GM20000 (cell line): ENCODE measurements at regions not wholly inside any gene's neighbourhood (a gene's known extent, or its start where the extent isn't known, plus 50 kb on each side); places are given as distances from the start of the nearest gene placed in this dataset.
A peak's percentile ranks its signal among the peaks of the same experiment; 100 is the strongest.

Experiments used
- DNase-seq: peaks from one replicate; pipeline ENCODE4 v3.0.0; 2012; ENCODE audit warnings: low spot score
- CTCF ChIP-seq: IDR thresholded peaks from 2 replicates; pipeline ENCODE4 v1.5.1; 2012; ENCODE audit warnings: mild to moderate bottlenecking, control low read depth; ENCODE audit errors: extremely low read depth, missing control alignments

- TF ChIP-seq CTCF: no peak
- peak; percentile 51 for DNase-seq
Measured at GRCh38 chr18:34978953-34979608, 62.1 kb upstream of the MAPRE2 start.

GRCh38 chr18:34981487-34981886, 59.7 kb upstream of the MAPRE2 start:
- no peak for TF ChIP-seq CTCF
- no peak for DNase-seq

GRCh38 chr18:34985963-34986362, 55.2 kb upstream of the MAPRE2 start:
- no peak for DNase-seq
- TF ChIP-seq CTCF: no peak

GRCh38 chr18:34990597-34990996, 50.6 kb upstream of the MAPRE2 start:
- DNase-seq: no peak
- no peak for TF ChIP-seq CTCF

- no peak for DNase-seq
- no peak for TF ChIP-seq CTCF
Measured at GRCh38 chr18:34991152-34991551, 50.1 kb upstream of the MAPRE2 start.
